RWPE2 (cell line): ENCODE measurements at regions not wholly inside any gene's neighbourhood (a gene's known extent, or its start where the extent isn't known, plus 50 kb on each side); places are given as distances from the start of the nearest gene placed in this dataset.

Experiments
- ATAC-seq: fragments of 200-7000 bp; cut with Tn5 transposase; 3 replicates; pipeline ENCODE4 v1.9.1; 2021; ENCODE audit warnings: low read depth
- DNase-seq: peaks from one replicate; pipeline ENCODE4 v3.0.0-alpha.2; 2020; ENCODE audit warnings: low spot score
- H3K27ac ChIP-seq: fragments of 450-650 bp; 2 replicates; pipeline ENCODE4 v1.5.1; 2017; ENCODE audit warnings: mild to moderate bottlenecking; ENCODE audit not compliant: poor library complexity, severe bottlenecking
- H3K27me3 ChIP-seq: fragments of 250-450 bp; sonication (Bioruptor Pico); 2 replicates; pipeline ENCODE4 v1.5.1; 2021; ENCODE audit warnings: mild to moderate bottlenecking, moderate library complexity; ENCODE audit not compliant: insufficient read depth, poor library complexity, severe bottlenecking
- H3K36me3 ChIP-seq: fragments of 250-450 bp; sonication (Bioruptor Pico); 2 replicates; pipeline ENCODE4 v1.5.1; 2020; ENCODE audit warnings: low read depth, mild to moderate bottlenecking, moderate library complexity
- H3K4me1 ChIP-seq: fragments of 250-450 bp; sonication (Bioruptor Pico); 2 replicates; pipeline ENCODE4 v1.5.1; 2021; ENCODE audit warnings: mild to moderate bottlenecking, moderate library complexity; ENCODE audit not compliant: insufficient read depth, poor library complexity, severe bottlenecking
- H3K4me3 ChIP-seq: fragments of 250-450 bp; sonication (Bioruptor Pico); 2 replicates; pipeline ENCODE4 v1.5.1; 2021; ENCODE audit warnings: mild to moderate bottlenecking, moderate library complexity; ENCODE audit not compliant: severe bottlenecking
- H3K9me3 ChIP-seq: fragments of 250-450 bp; sonication (Bioruptor Pico); 2 replicates; pipeline ENCODE4 v1.5.1; 2021; ENCODE audit warnings: mild to moderate bottlenecking, moderate library complexity; ENCODE audit not compliant: severe bottlenecking
- CTCF ChIP-seq: fragments of 450-650 bp; IDR thresholded peaks from one replicate; pipeline ENCODE4 v1.5.1; 2017; ENCODE audit warnings: mild to moderate bottlenecking, moderate library complexity; ENCODE audit not compliant: poor library complexity, severe bottlenecking

GRCh38 chr12:115873451-115874082 is 403.9 kb downstream of the MED13L start:
- H3K4me3 ChIP-seq, result no peak overlapping the region
- no peak for TF ChIP-seq CTCF
- H3K4me1 ChIP-seq, result peaks cover 14% of the 10 kb centered on the region
- H3K27ac ChIP-seq, result peak overlapping the region; percentile 18
- no peaks in the 10 kb centered on the region for H3K9me3 ChIP-seq
- no peaks in the 10 kb centered on the region for H3K27me3 ChIP-seq
- H3K36me3 ChIP-seq, result no peaks in the 10 kb centered on the region
- DNase-seq, result no peak
- no peak; the same call in 2 of the 3 replicates for ATAC-seq

DNA sequence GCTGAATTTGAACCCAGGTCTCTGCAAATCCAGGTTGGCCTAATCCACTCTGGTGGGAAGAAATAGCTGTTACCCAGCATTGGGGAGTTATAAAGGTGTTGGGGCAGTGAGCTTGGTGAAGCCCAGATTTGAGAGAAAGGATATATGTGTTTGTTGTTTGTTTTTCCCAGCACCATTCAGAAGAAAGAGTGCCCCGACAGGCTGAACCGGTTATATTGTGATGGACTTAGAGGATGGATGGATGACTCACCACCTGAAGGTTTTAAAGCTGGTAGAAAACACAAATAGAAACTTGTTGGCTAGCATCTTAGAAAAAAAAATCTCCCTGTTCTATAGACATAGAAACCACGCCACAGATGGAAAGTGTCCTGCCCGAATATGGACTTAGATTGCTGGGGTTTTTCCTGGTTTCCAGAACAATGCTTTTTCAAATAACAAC is 404.6 kb downstream of the MED13L start:
- no peaks in the 10 kb centered on the region for H3K36me3 ChIP-seq
- H3K27me3 ChIP-seq, result no peaks in the 10 kb centered on the region
- DNase-seq (peak; percentile 76), ATAC-seq (peak; percentile 89)
- peak overlapping the region; percentile 18 for H3K27ac ChIP-seq
- no peak for TF ChIP-seq CTCF
- no peaks in the 10 kb centered on the region for H3K9me3 ChIP-seq
- no peak overlapping the region for H3K4me3 ChIP-seq
- peaks cover 14% of the 10 kb centered on the region for H3K4me1 ChIP-seq

DNA sequence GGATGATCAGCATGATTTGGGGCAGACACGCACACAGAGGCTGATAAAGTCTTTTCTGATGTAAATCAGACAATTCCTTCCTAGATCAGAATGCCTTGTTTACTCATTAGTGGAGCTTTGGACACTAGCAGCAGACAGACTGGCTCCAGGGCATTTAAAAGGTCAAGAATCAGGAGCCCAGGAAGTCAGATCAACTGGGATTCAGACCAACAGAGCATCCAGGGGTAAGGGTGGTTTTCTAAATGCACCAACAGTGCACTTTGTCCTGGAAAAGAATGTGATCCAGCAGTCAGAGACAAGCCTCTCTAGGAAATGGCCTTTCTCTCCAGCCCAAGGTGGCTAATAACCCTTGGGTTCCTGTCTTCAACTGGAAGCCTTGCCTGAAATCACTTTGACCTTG is 405.3 kb downstream of the MED13L start:
- TF ChIP-seq CTCF, result no peak
- H3K27ac ChIP-seq, result no peak overlapping the region
- H3K9me3 ChIP-seq, result no peaks in the 10 kb centered on the region
- H3K4me3 ChIP-seq, result no peak overlapping the region
- ATAC-seq (no peak), DNase-seq (no peak)
- no peaks in the 10 kb centered on the region for H3K36me3 ChIP-seq
- no peaks in the 10 kb centered on the region for H3K27me3 ChIP-seq
- H3K4me1 ChIP-seq, result peaks cover 14% of the 10 kb centered on the region

- Histone ChIP-seq H3K9me3 (no peaks in the 10 kb centered on the region), H3K27me3 (no peaks in the 10 kb centered on the region), H3K36me3 (no peaks in the 10 kb centered on the region), H3K4me3 (no peak overlapping the region), H3K4me1 (peaks cover 14% of the 10 kb centered on the region), H3K27ac (no peak overlapping the region)
- peak; percentile 37 for TF ChIP-seq CTCF
- DNase-seq (no peak), ATAC-seq (peak; percentile 48; the same call in 2 of the 3 replicates)
These were observed 405.8 kb downstream of the MED13L start for GRCh38 chr12:115871714-115872113.

GRCh38 chr12:115870510-115870909 is 407.0 kb downstream of the MED13L start:
- ATAC-seq (no peak), DNase-seq (no peak)
- Histone ChIP-seq H3K4me1 (peaks cover 14% of the 10 kb centered on the region), H3K27ac (no peak overlapping the region), H3K36me3 (no peaks in the 10 kb centered on the region), H3K27me3 (no peaks in the 10 kb centered on the region), H3K9me3 (no peaks in the 10 kb centered on the region), H3K4me3 (no peak overlapping the region)
- TF ChIP-seq CTCF, result no peak
